CD1c-positive myeloid dendritic cell (primary cell): ENCODE measurements at regions not wholly inside any gene's neighbourhood (a gene's known extent, or its start where the extent isn't known, plus 50 kb on each side); places are given as distances from the start of the nearest gene placed in this dataset.

Experiments
- DNase-seq: peaks from one replicate; pipeline ENCODE4 v3.0.0-alpha.2; 2016; ENCODE audit errors: extremely low spot score

GRCh38 chr1:93815366-93816110 is 63.5 kb downstream of the DNTTIP2 start:
- no peak for DNase-seq

GRCh38 chr1:93814795-93815340 is 64.1 kb downstream of the DNTTIP2 start:
- DNase-seq, result no peak

- DNase-seq, result peak; percentile 78
These were observed 64.8 kb downstream of the DNTTIP2 start for GRCh38 chr1:93814059-93814794.

GRCh38 chr1:93813076-93813475 is 65.9 kb downstream of the DNTTIP2 start:
- DNase-seq, result no peak

GRCh38 chr1:93811326-93812065 is 67.5 kb downstream of the DNTTIP2 start:
- no peak for DNase-seq

GRCh38 chr1:93810316-93810715 is 68.7 kb downstream of the DNTTIP2 start:
- DNase-seq, result no peak

- DNase-seq, result no peak
These were observed 70.1 kb downstream of the DNTTIP2 start for GRCh38 chr1:93808871-93809270.

GRCh38 chr1:93807311-93807930 is 71.6 kb downstream of the DNTTIP2 start:
- DNase-seq, result no peak

GRCh38 chr1:93805027-93805610 is 73.9 kb downstream of the DNTTIP2 start:
- DNase-seq, result no peak

GRCh38 chr1:93804412-93804811 is 74.6 kb downstream of the DNTTIP2 start:
- no peak for DNase-seq

GRCh38 chr1:93801471-93801870 is 77.5 kb downstream of the DNTTIP2 start:
- DNase-seq, result no peak

- DNase-seq, result no peak
These were observed 78.2 kb downstream of the DNTTIP2 start for GRCh38 chr1:93800856-93801255.

GRCh38 chr1:93798291-93798690 is 80.7 kb downstream of the DNTTIP2 start:
- no peak for DNase-seq

- no peak for DNase-seq
These were observed 94.5 kb downstream of the DNTTIP2 start for GRCh38 chr1:93784538-93784937.

GRCh38 chr1:93783876-93784275 is 95.1 kb downstream of the DNTTIP2 start:
- no peak for DNase-seq

GRCh38 chr1:93779540-93780165 is 98.0 kb upstream of the BCAR3 start:
- no peak for DNase-seq

GRCh38 chr1:93778457-93778856 is 96.8 kb upstream of the BCAR3 start:
- DNase-seq, result no peak

- DNase-seq, result no peak
These were observed 95.6 kb upstream of the BCAR3 start for GRCh38 chr1:93777255-93777654.

- DNase-seq, result no peak
These were observed 95.1 kb upstream of the BCAR3 start for GRCh38 chr1:93776728-93777127.

GRCh38 chr1:93775224-93775623 is 93.6 kb upstream of the BCAR3 start:
- DNase-seq, result no peak

- no peak for DNase-seq
These were observed 93.1 kb upstream of the BCAR3 start for GRCh38 chr1:93774707-93775106.
